ENCODE measurements at regions not wholly inside any gene's neighbourhood (a gene's known extent, or its start where the extent isn't known, plus 50 kb on each side); places are given as distances from the start of the nearest gene placed in this dataset.

DNA sequence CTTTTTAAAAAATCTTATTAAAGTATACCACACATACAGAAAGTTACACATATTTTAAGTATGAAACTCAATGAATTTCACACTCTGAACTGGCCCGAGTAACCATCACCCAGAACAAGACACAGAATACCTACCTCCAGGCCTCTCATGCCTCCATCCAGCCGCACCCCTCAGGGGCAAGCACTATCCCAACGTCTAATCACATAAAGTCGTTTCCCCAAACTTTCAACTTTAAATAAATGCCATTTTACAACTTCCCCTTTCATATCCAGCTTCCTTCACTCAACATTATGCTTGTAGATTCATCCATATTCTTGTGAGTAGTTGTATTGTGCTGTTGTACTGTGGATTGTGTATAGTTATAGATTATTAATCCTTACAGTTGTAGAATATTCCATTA, 539.1 kb downstream of the CD83 start:
- Histone ChIP-seq H3K27ac (ENCODE audit: poor library complexity, severe bottlenecking) (no peak overlapping the region), H3K4me1 (ENCODE audit: insufficient read depth, poor library complexity, severe bottlenecking) (peaks cover 14% of the 10 kb centered on the region), H3K9me3 (ENCODE audit: severe bottlenecking) (no peaks in the 10 kb centered on the region), H3K36me3 (ENCODE audit: low read depth) (no peaks in the 10 kb centered on the region), H3K4me3 (ENCODE audit: severe bottlenecking) (no peak overlapping the region), H3K27me3 (ENCODE audit: insufficient read depth, poor library complexity, severe bottlenecking) (no peaks in the 10 kb centered on the region)
- TF ChIP-seq, protein P1, sequence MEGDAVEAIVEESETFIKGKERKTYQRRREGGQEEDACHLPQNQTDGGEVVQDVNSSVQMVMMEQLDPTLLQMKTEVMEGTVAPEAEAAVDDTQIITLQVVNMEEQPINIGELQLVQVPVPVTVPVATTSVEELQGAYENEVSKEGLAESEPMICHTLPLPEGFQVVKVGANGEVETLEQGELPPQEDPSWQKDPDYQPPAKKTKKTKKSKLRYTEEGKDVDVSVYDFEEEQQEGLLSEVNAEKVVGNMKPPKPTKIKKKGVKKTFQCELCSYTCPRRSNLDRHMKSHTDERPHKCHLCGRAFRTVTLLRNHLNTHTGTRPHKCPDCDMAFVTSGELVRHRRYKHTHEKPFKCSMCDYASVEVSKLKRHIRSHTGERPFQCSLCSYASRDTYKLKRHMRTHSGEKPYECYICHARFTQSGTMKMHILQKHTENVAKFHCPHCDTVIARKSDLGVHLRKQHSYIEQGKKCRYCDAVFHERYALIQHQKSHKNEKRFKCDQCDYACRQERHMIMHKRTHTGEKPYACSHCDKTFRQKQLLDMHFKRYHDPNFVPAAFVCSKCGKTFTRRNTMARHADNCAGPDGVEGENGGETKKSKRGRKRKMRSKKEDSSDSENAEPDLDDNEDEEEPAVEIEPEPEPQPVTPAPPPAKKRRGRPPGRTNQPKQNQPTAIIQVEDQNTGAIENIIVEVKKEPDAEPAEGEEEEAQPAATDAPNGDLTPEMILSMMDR (IDR thresholded peaks at IDR 0.05; ENCODE audit: poor library complexity, severe bottlenecking) = no peak
- DNase-seq (ENCODE audit: low spot score) (no peak), ATAC-seq (ENCODE audit: low read depth) (no peak)

DNA sequence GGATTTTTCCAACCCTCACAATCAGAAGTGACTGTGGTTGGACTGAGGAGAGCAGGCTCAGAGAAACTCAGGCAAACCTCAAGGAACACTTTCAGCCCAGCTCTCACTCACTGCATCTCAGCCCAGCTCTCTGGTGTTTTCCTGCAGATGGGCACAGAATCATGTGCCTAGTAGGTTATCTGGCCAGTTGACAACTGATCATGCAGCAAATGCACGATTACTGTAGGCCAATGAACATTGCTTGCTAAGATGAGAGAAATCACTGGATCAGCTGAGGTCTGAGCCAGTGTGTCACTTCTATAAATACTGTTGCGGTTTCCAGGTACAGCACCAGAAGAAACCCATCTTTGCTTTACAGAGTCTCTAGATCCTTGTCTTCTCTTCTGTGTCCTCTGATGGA, 540.5 kb downstream of the CD83 start:
- H3K36me3 ChIP-seq (ENCODE audit: low read depth) = no peaks in the 10 kb centered on the region
- H3K27me3 ChIP-seq (ENCODE audit: insufficient read depth, poor library complexity, severe bottlenecking) = no peaks in the 10 kb centered on the region
- ATAC-seq (ENCODE audit: low read depth) (no peak), DNase-seq (ENCODE audit: low spot score) (no peak)
- no peak overlapping the region for H3K4me3 ChIP-seq (ENCODE audit: severe bottlenecking)
- TF ChIP-seq, protein P1 (IDR thresholded peaks at IDR 0.05; ENCODE audit: poor library complexity, severe bottlenecking) = no peak
- no peaks in the 10 kb centered on the region for H3K9me3 ChIP-seq (ENCODE audit: severe bottlenecking)
- H3K4me1 ChIP-seq (ENCODE audit: insufficient read depth, poor library complexity, severe bottlenecking) = peaks cover 7% of the 10 kb centered on the region
- H3K27ac ChIP-seq (ENCODE audit: poor library complexity, severe bottlenecking) = no peak overlapping the region

GRCh38 chr6:14658886-14659561, 541.5 kb downstream of the CD83 start:
- H3K4me3 ChIP-seq (ENCODE audit: severe bottlenecking) = no peak overlapping the region
- ATAC-seq (ENCODE audit: low read depth) (no peak), DNase-seq (ENCODE audit: low spot score) (no peak)
- H3K9me3 ChIP-seq (ENCODE audit: severe bottlenecking) = no peaks in the 10 kb centered on the region
- peaks cover 6% of the 10 kb centered on the region for H3K4me1 ChIP-seq (ENCODE audit: insufficient read depth, poor library complexity, severe bottlenecking)
- H3K27me3 ChIP-seq (ENCODE audit: insufficient read depth, poor library complexity, severe bottlenecking) = no peaks in the 10 kb centered on the region
- TF ChIP-seq, protein P1 (IDR thresholded peaks at IDR 0.05; ENCODE audit: poor library complexity, severe bottlenecking) = no peak
- H3K36me3 ChIP-seq (ENCODE audit: low read depth) = no peaks in the 10 kb centered on the region
- H3K27ac ChIP-seq (ENCODE audit: poor library complexity, severe bottlenecking) = no peak overlapping the region

GRCh38 chr6:14659841-14660240, 542.3 kb downstream of the CD83 start:
- ATAC-seq (ENCODE audit: low read depth) (no peak), DNase-seq (ENCODE audit: low spot score) (no peak)
- TF ChIP-seq, protein P1 (IDR thresholded peaks at IDR 0.05; ENCODE audit: poor library complexity, severe bottlenecking) = no peak
- H3K4me3 ChIP-seq (ENCODE audit: severe bottlenecking) = no peak overlapping the region
- no peak overlapping the region for H3K27ac ChIP-seq (ENCODE audit: poor library complexity, severe bottlenecking)
- H3K9me3 ChIP-seq (ENCODE audit: severe bottlenecking) = no peaks in the 10 kb centered on the region
- peaks cover 14% of the 10 kb centered on the region for H3K4me1 ChIP-seq (ENCODE audit: insufficient read depth, poor library complexity, severe bottlenecking)
- no peaks in the 10 kb centered on the region for H3K27me3 ChIP-seq (ENCODE audit: insufficient read depth, poor library complexity, severe bottlenecking)
- no peaks in the 10 kb centered on the region for H3K36me3 ChIP-seq (ENCODE audit: low read depth)

- no peak for ATAC-seq (ENCODE audit: low read depth)
- no peaks in the 10 kb centered on the region for H3K27me3 ChIP-seq (ENCODE audit: insufficient read depth, poor library complexity, severe bottlenecking)
- TF ChIP-seq, protein P1 (IDR thresholded peaks at IDR 0.05; ENCODE audit: poor library complexity, severe bottlenecking) = no peak
- peaks cover 26% of the 10 kb centered on the region for H3K4me1 ChIP-seq (ENCODE audit: insufficient read depth, poor library complexity, severe bottlenecking)
- no peaks in the 10 kb centered on the region for H3K36me3 ChIP-seq (ENCODE audit: low read depth)
- H3K4me3 ChIP-seq (ENCODE audit: severe bottlenecking) = no peak overlapping the region
- H3K27ac ChIP-seq (ENCODE audit: poor library complexity, severe bottlenecking) = no peak overlapping the region
- no peak for DNase-seq (ENCODE audit: low spot score)
- H3K9me3 ChIP-seq (ENCODE audit: severe bottlenecking) = no peaks in the 10 kb centered on the region
Measured at GRCh38 chr6:14660806-14661579, 543.4 kb downstream of the CD83 start.
